HFF-Myc (cell line): ENCODE measurements at regions not wholly inside any gene's neighbourhood (a gene's known extent, or its start where the extent isn't known, plus 50 kb on each side); places are given as distances from the start of the nearest gene placed in this dataset.

Experiments used
- DNase-seq: peaks from one replicate; pipeline ENCODE4 v3.0.0-alpha.2; 2011; ENCODE audit warnings: low read depth; ENCODE audit errors: extremely low read depth
- H3K4me3 ChIP-seq: replicated peaks from 2 replicates; pipeline ENCODE4 v1.5.1; 2011; ENCODE audit warnings: low read depth, mild to moderate bottlenecking, control low read depth, low read length
- TF ChIP-seq, protein P1 (sequence below): IDR thresholded peaks from 2 replicates; pipeline ENCODE4 v1.5.1; 2012; ENCODE audit warnings: mild to moderate bottlenecking, low read depth, low read length, control low read depth; ENCODE audit errors: missing control alignments

DNA sequence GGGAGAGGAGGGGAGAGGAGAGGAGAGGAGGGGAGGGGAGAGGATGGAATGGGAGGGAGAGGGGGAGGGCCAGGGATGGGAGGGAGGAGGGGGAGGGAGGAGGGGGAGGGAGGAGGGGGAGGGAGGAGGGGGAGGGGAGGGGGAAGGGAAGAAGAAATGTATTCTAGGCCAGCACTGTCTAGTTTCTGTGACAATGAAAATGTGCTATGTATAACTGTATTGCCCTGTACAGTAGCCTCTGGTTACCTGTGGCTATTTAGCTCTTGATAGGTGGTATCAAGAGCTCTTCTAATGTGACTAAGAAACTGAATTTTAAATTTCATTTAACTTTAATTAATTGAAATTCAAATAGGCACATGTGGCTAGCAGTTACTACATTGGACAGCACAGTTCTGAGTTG lies 143.1 kb downstream of the BTC start:
- H3K4me3 ChIP-seq = no peak overlapping the region
- no peak for DNase-seq
- TF ChIP-seq, protein P1, sequence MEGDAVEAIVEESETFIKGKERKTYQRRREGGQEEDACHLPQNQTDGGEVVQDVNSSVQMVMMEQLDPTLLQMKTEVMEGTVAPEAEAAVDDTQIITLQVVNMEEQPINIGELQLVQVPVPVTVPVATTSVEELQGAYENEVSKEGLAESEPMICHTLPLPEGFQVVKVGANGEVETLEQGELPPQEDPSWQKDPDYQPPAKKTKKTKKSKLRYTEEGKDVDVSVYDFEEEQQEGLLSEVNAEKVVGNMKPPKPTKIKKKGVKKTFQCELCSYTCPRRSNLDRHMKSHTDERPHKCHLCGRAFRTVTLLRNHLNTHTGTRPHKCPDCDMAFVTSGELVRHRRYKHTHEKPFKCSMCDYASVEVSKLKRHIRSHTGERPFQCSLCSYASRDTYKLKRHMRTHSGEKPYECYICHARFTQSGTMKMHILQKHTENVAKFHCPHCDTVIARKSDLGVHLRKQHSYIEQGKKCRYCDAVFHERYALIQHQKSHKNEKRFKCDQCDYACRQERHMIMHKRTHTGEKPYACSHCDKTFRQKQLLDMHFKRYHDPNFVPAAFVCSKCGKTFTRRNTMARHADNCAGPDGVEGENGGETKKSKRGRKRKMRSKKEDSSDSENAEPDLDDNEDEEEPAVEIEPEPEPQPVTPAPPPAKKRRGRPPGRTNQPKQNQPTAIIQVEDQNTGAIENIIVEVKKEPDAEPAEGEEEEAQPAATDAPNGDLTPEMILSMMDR = no peak

DNA sequence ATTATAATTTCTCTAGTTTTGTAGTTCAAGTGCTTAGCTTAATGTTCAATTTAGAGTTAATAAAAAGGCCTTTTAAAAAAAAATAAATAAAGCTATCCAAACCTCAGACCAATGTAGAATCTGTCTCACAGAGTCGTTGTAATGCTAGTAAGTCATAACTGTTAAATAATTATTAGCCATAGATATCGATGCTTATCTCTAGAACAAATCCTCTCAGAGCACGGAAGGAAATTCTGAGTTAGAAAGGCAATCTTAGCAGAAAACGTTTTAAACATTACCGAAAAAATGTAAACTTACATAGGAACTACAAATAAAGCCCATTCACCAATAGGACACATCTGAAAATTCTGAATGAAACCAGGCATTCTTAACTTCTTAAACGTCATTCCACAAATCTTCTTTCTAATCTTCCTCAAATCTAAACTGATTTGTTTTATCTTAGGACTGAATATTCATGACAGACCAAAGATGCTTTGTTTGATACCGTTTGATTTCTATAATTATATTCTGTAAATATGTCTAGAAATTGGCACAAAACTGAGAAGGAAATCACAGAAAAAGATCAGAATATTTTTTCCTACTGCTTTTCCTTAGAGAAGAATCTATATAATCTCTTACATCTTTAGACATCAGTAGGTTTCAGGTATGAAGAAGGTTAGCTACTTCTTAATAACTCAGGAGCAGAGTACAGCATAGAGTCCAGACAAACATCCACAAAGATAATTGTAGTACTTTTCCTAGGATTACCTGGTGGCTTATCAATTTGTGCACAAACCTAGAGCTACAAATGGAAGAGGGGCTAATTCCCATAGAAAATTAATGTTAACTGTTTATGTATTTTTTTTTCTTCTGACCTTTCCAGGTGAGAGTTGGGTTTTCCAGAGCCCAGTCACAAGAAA lies 140.7 kb downstream of the BTC start:
- TF ChIP-seq, protein P1 = no peak
- H3K4me3 ChIP-seq = no peak overlapping the region
- DNase-seq = no peak

DNA sequence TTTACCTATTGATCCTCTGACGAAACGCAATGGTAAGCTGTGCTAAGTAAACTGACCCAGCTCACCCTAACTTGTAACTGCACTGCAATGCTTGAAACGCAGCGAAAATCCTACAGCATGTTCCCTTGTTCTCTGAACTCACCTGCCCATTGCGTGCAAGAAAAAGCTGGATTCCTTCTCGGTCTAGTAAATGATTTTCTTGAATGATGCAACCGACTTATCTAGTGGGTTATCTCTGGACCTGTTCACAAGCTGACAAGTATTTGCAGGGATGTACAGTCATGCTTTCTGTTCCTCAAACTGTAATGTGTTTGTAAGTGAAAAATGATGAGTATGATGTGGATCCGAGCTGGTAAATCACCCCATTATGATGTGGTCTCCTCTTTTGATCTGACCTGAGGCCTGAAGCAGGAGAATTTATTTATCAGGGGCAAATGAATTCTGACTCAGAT lies 140.1 kb downstream of the BTC start:
- H3K4me3 ChIP-seq = no peak overlapping the region
- DNase-seq = no peak
- TF ChIP-seq, protein P1 = no peak

DNA sequence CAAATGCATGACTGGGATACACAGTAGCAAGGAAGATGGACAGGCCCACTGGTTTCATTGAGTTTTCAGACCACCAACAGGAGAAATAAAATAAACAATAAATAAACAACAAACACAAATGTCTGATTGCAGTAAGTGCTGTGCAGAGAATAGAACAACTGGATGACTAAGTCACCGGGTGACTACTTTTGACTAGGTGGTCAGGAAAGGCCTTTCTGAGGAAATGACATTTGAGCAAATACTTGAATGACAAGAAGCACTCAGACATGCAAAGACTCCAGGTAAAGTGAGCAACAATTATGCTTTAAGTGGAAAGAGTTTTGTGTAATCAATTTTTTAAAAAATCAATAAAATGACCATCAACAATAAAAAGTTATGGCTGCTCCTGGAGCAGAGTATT lies 137.7 kb downstream of the BTC start:
- no peak overlapping the region for H3K4me3 ChIP-seq
- TF ChIP-seq, protein P1 = no peak
- no peak for DNase-seq

DNA sequence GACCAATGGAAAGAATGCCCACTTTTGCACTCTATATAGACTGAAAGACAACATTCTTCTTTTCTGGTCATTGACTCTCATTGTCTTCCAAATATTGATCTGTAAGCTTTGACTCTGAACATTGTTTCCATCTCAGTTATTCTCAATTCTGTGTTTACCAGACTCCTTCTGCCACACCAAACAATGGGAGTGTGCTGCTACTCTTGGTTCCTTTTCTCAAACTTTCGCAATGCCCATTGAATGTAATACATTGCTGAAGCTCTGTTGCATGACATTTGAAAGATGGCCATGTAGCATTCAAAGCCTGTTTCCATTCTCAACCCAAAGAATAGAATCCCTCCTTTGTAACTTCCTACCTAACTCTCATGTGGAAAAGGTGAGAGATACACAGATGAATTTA lies 136.2 kb downstream of the BTC start:
- DNase-seq = no peak
- no peak overlapping the region for H3K4me3 ChIP-seq
- TF ChIP-seq, protein P1 = no peak

DNA sequence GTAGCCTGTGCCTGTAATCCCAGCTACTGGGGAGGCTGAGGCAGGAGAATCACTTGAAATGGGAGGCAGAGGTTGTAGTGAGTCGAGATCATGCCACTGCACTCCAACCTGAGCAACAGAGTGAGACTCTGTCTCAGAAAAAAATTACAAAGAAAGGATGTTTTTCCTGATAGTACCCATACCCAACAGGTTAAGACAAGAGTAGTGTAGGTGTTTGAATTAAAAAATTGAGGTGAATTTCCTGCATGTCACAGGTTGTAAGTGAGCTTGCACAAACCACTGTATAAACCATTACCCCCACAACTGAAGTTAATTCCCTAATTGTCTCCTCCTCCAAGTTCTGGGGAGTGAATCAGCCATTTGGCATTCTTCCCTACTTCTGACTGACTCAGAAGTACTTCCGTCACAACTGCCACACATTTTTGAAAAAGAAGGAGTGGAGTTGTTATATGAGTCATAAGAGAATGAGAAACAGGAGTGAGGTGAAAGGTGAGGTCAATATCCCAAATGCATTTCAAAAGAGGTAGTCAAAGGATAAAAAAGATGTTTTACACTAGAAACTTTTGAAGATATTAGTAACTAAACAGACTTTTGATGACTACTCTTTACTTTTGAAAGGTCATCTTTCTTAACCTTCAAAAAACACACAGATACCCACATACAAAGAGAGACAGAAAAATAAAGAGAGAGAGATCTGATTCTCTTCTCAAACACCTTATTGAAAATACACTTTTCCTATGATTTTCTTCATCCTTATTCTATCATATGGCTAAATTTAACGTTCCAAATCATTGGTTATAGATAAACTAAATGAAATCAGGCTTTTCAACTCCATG lies 134.5 kb downstream of the BTC start:
- TF ChIP-seq, protein P1 = no peak
- peak; percentile 99 for DNase-seq

More for the DNA sequence above, 134.5 kb downstream of the BTC start:
- H3K4me3 ChIP-seq = no peak overlapping the region
